Fibroblast of peridontal ligament (primary cell): ENCODE measurements at regions not wholly inside any gene's neighbourhood (a gene's known extent, or its start where the extent isn't known, plus 50 kb on each side); places are given as distances from the start of the nearest gene placed in this dataset.
A peak's percentile ranks its signal among the peaks of the same experiment; 100 is the strongest.

ENCODE experiments used
- DNase-seq: peaks from one replicate; pipeline ENCODE4 v3.0.0-alpha.2; 2010; ENCODE audit errors: extremely low read depth

DNA sequence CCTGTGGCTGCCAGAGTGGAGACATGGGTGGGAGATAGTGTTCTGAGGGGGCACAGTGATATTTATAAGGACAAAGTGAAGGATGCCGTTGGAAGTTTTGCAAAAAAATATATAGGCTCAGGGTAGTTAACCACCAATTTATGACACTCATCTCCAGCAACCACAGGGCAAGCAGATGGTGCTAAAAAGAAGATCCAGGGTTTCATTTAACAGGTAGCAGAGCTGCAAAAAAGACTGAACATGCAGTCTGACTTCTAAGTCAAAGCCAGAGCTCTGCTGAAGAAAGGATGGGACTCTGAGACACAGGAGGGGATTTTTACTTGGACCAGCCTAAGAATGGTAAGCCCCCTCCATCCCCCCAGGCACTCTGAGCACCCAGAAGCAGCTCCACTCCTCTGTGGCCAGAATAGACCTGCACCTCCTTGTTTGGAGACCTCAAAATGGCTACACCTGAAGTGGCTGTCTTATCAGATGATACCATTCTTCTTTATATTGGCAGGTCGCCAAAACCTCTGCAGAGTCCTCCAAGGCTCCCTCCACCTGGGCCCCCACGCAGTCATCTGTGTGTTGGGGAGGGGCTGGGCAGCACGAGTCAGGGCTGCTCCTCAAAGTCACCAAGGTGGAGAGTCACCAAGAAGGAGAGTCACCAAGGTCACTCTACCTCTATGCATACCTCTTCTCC is 161.4 kb upstream of the FAM9B start:
- no peak for DNase-seq

DNA sequence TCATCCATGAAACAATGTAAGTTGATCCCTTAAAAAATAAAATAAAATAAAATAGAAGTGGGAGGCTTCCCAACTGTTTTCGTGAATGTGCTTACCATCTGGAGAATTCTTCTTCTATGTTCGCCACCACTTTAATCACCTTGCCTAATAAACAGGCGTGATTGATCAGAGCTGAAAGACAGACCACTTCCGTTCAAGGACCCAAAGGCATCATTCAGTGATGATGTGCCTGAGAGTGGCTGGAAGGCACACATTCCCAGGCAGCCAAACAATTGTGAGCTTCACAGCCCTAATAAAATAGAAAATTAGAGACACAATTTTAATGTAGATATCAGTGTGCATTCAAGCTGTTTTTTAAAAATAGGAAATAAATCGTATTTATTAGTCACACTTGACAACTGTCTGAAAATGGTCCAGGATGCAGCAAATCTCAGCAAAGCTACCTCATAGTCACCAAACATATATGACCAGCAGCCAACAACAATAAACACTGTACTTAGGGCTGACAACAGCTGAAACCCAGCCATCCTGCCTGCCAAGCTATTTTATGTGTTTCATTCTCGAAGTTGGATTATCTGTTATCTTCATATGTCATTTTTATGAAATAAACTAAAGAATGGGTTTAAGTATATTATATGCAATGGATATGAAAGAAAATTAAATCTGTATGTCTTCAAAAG is 163.2 kb upstream of the FAM9B start:
- peak; percentile 37 for DNase-seq

DNA sequence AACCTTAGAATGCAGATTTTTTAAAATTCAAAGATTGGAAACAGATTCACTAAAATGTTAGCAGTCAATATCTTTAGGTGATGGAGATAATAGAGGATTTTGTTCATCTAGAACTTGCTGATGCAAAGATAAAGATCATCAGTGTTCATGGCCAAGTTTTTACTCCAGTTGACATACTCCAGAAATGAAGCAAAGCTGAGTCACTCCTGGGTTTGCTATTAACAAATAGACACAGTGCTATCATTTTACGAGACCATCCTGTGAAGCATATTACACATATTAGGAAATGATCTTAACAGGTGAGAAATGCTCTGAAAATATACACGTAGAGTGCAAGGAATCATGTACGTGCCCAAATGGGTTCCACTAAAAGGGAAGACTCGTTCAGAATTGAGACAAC is 170.6 kb upstream of the FAM9B start:
- peak; percentile 38 for DNase-seq

GRCh38 chrX:9205599-9206223 is 171.8 kb upstream of the FAM9B start:
- no peak for DNase-seq

GRCh38 chrX:9207142-9207541 is 173.2 kb upstream of the FAM9B start:
- DNase-seq = peak; percentile 23

GRCh38 chrX:9211269-9211668 is 177.3 kb upstream of the FAM9B start:
- no peak for DNase-seq

GRCh38 chrX:9221781-9222180 is 187.9 kb upstream of the FAM9B start:
- no peak for DNase-seq

DNA sequence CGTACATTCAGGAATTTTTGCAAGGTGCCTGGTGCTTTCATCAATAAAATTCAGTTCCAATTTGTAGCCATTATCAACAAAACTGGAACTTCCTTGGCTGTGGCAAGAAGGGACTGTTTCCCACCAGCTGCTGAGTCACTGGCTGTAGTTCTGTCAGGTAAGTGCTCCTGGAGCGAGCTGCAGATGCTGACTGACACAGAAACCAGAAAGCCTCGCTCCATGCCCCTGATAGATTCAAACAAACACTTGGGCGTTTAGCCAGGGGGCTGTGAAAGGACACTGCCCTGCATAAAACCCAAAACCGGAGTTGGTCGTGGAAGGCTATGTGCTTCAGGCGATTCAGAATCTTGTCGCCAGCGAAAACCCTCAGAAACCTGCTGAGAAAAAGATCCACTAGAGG is 188.4 kb upstream of the FAM9B start:
- no peak for DNase-seq

- DNase-seq = peak; percentile 8
These were observed 193.3 kb upstream of the FAM9B start for GRCh38 chrX:9227276-9227675.

- DNase-seq = peak; percentile 15
These were observed 197.6 kb upstream of the FAM9B start for GRCh38 chrX:9231491-9231890.

DNA sequence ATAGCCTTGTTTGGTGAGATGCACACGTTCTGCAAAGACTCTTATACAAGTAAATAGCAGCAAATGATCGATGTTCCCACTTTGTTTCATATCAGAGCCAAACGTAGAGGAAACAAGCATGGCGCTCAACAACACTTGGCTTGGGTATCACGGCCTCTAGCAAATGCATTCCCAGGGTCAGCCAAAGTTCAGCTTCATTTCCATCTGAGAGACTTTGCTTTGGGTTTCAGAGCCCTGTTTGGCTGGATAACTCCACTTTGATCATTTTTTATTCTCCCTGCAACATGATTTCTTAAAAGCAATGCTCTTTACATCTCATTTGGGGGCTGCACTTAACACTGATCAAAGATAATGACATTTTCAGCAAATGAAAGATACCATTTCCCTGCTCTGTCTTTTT is 199.2 kb upstream of the FAM9B start:
- DNase-seq = no peak

DNA sequence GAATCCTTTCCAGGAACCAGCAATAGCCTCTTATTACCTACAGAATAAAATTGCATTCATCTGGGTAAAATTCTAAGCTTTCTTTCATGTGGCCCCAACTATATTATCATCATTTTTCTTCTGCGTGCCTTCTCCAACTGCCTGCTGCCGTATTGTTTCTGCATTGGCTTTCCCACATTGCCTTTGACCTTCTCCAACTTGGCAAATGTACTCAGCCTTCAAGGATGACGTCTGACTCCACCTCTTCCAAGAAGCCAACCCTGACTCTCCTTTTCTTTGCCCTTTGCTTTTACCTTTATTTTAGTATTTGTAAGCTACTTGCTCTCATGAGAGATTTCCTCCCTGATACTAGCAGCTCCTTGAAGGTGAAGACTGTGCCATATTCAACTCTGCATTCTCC is 200.4 kb upstream of the FAM9B start:
- DNase-seq = no peak

DNA sequence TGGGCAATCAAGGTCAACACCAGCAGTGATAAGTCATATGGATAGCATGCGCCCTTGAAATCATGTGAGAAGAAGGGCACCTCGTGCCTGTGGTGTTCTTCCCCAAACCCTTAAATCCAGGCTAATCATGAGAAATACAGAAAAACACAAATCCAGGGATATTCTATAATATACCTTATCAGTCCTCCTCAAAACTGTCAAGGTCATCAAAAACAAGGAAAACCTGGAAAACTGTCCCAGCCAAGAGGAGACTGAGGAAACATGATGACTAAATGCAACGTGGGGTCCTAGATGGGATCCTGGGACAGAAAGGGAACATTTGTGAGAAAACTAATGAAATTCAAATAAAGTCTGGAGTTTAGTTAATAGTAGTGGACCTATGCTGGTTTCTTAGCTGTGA is 201.8 kb upstream of the FAM9B start:
- no peak for DNase-seq

DNA sequence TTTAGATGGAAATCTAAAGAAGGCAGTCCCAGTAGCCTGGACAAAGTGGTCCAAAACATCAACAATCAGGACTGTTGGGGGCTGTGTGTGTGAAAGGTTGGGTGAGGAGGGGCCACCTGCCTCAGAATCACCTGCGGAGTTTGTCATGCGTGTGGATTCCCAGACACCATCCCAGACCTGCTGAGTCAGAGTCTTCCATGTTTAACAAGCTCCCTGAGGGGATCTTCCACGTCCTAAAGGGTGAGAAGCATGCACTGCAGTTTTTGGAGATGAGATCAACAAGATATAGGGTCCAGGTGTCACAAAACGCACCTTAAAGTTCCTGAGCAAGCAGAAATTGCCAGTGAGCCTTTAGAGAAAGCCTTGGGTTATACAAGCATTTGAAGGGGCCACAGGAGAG is 207.0 kb upstream of the FAM9B start:
- DNase-seq = no peak

DNA sequence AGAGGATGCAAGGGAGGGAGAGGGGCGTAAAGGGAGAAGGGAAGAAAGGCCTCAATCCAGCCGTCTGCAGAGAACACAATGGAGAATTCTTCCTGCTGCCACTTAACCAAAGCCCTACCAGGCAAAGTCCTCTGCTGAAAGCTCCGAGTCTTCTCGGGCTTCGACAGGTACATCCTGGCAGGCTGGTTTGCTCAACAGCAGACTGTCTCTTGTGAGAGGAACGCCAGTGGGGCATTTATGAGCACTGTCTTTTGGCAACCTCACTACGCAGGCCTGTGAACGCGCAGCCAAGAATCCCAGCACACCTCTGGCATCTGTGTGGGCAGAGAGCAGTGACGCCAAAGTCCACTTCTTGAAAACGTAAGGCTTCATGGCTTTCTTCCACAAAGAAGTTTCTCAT is 207.5 kb upstream of the FAM9B start:
- DNase-seq = no peak

- no peak for DNase-seq
These were observed 215.3 kb upstream of the FAM9B start for GRCh38 chrX:9249051-9249846.

GRCh38 chrX:9252182-9252581 is 212.7 kb upstream of the TBL1X start:
- DNase-seq = no peak

DNA sequence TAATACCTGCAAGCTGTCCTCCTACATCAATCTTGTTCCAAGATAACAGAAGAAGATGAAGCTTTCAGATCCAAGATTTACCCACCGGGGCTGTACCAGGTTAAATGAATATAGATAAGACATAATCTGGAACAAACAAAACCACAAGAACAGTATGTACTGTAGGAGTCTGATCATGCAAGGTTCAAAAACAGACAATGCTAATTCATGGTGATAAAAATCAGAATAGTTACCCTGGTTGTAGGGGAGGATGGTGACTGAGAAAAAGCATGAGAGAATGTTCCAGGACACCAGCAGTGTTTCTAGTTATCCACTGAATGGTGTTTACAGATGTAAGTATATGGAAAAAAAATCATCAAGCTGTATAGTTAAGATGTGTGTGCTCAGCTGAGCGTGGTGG is 211.6 kb upstream of the TBL1X start:
- no peak for DNase-seq

- no peak for DNase-seq
These were observed 207.0 kb upstream of the TBL1X start for GRCh38 chrX:9257718-9258420.

DNA sequence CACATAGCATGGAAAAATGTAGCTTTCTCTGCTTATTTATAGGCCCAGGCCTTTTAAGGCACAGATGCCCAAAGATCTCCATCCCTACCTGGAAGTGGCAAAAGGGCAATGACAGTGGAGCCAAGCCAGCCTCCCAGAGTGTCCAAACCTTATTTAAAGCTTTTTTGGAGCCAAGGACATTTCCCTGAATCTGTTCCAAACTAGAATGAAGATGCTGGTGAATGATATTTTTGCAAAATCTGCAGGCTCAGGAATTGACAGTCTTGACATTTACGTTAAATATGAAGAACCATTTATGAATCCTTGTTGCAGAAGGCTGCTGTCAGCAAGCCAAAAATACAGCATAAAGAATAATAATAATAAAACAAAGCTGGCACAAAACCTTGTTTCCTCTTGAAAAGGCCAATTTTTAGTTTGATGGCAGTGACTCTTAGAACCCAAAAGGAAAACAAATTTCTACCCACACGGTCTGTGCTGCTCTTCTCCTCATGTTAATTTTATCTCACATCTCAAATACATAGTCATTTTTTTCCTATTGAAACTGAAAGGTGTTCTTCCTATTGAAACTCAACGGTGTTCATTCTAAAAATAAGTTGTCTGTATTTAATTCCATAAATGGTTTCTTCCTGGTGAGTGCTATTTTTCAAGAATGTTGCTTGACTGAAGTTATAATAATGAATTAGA is 206.3 kb upstream of the TBL1X start:
- DNase-seq = no peak

- DNase-seq = no peak
These were observed 204.3 kb upstream of the TBL1X start for GRCh38 chrX:9260603-9261002.
